ENCODE measurements at regions not wholly inside any gene's neighbourhood (a gene's known extent, or its start where the extent isn't known, plus 50 kb on each side); places are given as distances from the start of the nearest gene placed in this dataset.

DNA sequence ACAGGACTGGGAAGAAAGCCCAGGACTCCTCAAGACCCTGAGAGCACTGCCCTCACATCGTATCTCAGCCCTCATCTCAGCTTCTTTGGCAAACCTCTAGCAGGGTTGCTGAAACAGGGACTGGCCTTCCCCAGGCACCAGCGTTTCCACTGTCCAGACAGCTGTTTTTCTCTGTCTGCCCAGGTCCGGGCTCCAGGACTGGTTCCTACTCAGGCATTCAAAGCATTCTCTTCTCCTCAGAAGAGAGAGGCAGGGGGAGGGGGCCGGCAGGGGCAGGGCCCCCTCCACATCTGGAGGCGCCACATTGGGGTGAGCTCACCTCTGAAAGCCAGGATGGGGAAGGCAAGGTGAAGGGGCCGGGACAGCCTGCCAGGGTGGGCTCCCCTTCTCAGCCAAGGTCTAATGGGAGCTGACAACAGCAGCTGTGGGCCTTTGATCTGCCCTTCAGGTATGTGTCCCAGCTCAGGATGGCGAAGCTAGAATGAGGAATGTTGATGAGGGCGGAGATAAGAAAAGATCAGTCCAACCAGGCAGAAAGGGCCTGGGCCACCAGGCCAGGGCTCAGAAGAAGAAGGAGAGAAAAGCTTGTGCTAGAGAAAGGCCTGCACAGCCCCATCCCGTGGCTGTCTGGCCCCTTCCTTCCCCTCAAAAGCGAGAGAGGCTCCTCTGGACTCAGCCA, 60.4 kb downstream of the PJA1 start:
- ChIA-PET POLR2A (no interaction called here), SMC1A (ENCODE audit: uncharacterized antibody, unreplicated experiment) (no interaction called here)
- no peak for FAIRE-seq

More for the DNA sequence above, 60.4 kb downstream of the PJA1 start:
- WGBS (ENCODE audit: insufficient coverage, insufficient replicate concordance, low lambda C conversion rate, missing lambda C conversion rate), result 17% methylated on average over 10 of the region's 10 CpGs
- Histone ChIP-seq H3K79me2 (ENCODE audit: control insufficient read depth, insufficient read depth, low read length) (no peaks in the 10 kb centered on the region), H3K9me3 (replicated peaks; ENCODE audit: control insufficient read depth, insufficient read depth, low read length) (no peaks in the 10 kb centered on the region), H3K4me2 (ENCODE audit: control insufficient read depth, insufficient read depth) (no peak overlapping the region), H3K4me1 (ENCODE audit: control insufficient read depth, insufficient read depth, low read length) (no peaks in the 10 kb centered on the region), H3K36me3 (ENCODE audit: control insufficient read depth in 2 of 2, insufficient read depth in 2 of 2, low read length in 1 of 2) (no peaks in the 10 kb centered on the region), H4K20me1 (ENCODE audit: control insufficient read depth, insufficient read depth) (no peaks in the 10 kb centered on the region), H3K27me3 (replicated peaks in 1 of 2; ENCODE audit: control insufficient read depth in 2 of 2, insufficient read depth in 2 of 2, low read length in 1 of 2) (no peaks in the 10 kb centered on the region; a peak in 1 of 4 replicates), H3K9ac (ENCODE audit: control insufficient read depth, insufficient read depth, low read length) (no peak overlapping the region), H2AFZ (ENCODE audit: control insufficient read depth, low read depth, low read length) (no peak overlapping the region), H3K4me3 (no peak overlapping the region), H3K27ac (ENCODE audit: control insufficient read depth, insufficient read depth) (no peak overlapping the region)
- DNase-seq (ENCODE audit: low read depth, low spot score) (no peak), ATAC-seq (no peak)
- TF ChIP-seq, protein P1, sequence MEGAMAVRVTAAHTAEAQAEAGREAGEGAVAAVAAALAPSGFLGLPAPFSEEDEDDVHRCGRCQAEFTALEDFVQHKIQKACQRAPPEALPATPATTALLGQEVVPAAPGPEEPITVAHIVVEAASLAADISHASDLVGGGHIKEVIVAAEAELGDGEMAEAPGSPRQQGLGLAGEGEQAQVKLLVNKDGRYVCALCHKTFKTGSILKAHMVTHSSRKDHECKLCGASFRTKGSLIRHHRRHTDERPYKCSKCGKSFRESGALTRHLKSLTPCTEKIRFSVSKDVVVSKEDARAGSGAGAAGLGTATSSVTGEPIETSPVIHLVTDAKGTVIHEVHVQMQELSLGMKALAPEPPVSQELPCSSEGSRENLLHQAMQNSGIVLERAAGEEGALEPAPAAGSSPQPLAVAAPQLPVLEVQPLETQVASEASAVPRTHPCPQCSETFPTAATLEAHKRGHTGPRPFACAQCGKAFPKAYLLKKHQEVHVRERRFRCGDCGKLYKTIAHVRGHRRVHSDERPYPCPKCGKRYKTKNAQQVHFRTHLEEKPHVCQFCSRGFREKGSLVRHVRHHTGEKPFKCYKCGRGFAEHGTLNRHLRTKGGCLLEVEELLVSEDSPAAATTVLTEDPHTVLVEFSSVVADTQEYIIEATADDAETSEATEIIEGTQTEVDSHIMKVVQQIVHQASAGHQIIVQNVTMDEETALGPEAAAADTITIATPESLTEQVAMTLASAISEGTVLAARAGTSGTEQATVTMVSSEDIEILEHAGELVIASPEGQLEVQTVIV (IDR thresholded peaks at IDR 0.05; ENCODE audit: borderline replicate concordance, partially characterized antibody), result no peak
- no peak for TF ChIP-seq LARP7 (IDR thresholded peaks at IDR 0.05)
- TF ChIP-seq, protein P2, sequence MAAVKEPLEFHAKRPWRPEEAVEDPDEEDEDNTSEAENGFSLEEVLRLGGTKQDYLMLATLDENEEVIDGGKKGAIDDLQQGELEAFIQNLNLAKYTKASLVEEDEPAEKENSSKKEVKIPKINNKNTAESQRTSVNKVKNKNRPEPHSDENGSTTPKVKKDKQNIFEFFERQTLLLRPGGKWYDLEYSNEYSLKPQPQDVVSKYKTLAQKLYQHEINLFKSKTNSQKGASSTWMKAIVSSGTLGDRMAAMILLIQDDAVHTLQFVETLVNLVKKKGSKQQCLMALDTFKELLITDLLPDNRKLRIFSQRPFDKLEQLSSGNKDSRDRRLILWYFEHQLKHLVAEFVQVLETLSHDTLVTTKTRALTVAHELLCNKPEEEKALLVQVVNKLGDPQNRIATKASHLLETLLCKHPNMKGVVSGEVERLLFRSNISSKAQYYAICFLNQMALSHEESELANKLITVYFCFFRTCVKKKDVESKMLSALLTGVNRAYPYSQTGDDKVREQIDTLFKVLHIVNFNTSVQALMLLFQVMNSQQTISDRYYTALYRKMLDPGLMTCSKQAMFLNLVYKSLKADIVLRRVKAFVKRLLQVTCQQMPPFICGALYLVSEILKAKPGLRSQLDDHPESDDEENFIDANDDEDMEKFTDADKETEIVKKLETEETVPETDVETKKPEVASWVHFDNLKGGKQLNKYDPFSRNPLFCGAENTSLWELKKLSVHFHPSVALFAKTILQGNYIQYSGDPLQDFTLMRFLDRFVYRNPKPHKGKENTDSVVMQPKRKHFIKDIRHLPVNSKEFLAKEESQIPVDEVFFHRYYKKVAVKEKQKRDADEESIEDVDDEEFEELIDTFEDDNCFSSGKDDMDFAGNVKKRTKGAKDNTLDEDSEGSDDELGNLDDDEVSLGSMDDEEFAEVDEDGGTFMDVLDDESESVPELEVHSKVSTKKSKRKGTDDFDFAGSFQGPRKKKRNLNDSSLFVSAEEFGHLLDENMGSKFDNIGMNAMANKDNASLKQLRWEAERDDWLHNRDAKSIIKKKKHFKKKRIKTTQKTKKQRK (IDR thresholded peaks at IDR 0.05; ENCODE audit: low read depth, low read length), result no peak
- BruUV-seq (replicated peaks), result no TSS peak
- ChIA-PET RAD21 (ENCODE audit: unreplicated experiment) (no interaction called here), CTCF (interaction anchor here (1.2 kb wide), 1 partner anchor 277 kb away, joined by 3 read pairs; no protein-coding TSS in a partner anchor)
- intact Hi-C loops (cut with micrococcal nuclease; ENCODE audit: unreplicated experiment), result no loop called here
- in situ Hi-C loops (cut with MboI), result no loop called here

All from GM12878 (cell line).